ENCODE measurements at regions not wholly inside any gene's neighbourhood (a gene's known extent, or its start where the extent isn't known, plus 50 kb on each side); places are given as distances from the start of the nearest gene placed in this dataset.
"Not testable (repeated sequence)": the region's sequence is repeated elsewhere in the genome, so short reads cannot be mapped to it uniquely, and the experiment has no call there.

DNA sequence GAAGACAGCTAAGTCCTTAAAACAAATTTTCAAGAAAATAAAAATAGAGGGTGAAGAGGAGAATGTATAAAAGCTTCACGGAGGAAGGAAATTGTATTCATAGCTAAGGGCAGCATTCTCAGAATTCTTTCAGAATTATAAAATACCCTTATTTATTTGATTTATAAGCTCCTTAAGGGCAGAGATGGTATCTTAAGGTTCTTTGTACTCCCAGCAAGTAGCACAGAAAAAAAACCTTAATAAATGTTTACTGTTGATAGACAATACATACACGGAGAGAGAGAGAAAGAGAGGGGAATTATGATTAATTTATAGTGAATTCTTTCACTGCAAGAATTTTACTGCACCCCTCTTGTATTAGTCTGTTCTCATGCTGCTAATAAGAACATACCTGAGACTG lies 375.6 kb upstream of the CCDC54 start:
- no peak for TF ChIP-seq EZH2phosphoT487 (IDR thresholded peaks at IDR 0.05; ENCODE audit: low read depth)
- TF ChIP-seq, protein P1, sequence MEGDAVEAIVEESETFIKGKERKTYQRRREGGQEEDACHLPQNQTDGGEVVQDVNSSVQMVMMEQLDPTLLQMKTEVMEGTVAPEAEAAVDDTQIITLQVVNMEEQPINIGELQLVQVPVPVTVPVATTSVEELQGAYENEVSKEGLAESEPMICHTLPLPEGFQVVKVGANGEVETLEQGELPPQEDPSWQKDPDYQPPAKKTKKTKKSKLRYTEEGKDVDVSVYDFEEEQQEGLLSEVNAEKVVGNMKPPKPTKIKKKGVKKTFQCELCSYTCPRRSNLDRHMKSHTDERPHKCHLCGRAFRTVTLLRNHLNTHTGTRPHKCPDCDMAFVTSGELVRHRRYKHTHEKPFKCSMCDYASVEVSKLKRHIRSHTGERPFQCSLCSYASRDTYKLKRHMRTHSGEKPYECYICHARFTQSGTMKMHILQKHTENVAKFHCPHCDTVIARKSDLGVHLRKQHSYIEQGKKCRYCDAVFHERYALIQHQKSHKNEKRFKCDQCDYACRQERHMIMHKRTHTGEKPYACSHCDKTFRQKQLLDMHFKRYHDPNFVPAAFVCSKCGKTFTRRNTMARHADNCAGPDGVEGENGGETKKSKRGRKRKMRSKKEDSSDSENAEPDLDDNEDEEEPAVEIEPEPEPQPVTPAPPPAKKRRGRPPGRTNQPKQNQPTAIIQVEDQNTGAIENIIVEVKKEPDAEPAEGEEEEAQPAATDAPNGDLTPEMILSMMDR (IDR thresholded peaks at IDR 0.05; ENCODE audit: low read depth, low read length): no peak
- H3K9me3 ChIP-seq (ENCODE audit: insufficient read depth, low read length): no peaks in the 10 kb centered on the region
- no peak overlapping the region for H3K4me3 ChIP-seq (ENCODE audit: low read length)
- no peaks in the 10 kb centered on the region for H4K20me1 ChIP-seq (ENCODE audit: insufficient read depth, low read length)
- H3K27ac ChIP-seq (ENCODE audit: low read length): no peak overlapping the region
- no peaks in the 10 kb centered on the region for H3K79me2 ChIP-seq (ENCODE audit: low read length)
- no peak overlapping the region for H2AFZ ChIP-seq (ENCODE audit: low read depth, low read length)
- no peaks in the 10 kb centered on the region for H3K27me3 ChIP-seq (ENCODE audit: low read depth, low read length)
- H3K4me2 ChIP-seq (ENCODE audit: low read length): no peak overlapping the region
- no peak overlapping the region for H3K9ac ChIP-seq (ENCODE audit: low read length)
- H3K4me1 ChIP-seq (ENCODE audit: low read length): no peaks in the 10 kb centered on the region
- H3K36me3 ChIP-seq (replicated peaks; ENCODE audit: low read depth, low read length): no peaks in the 10 kb centered on the region

DNA sequence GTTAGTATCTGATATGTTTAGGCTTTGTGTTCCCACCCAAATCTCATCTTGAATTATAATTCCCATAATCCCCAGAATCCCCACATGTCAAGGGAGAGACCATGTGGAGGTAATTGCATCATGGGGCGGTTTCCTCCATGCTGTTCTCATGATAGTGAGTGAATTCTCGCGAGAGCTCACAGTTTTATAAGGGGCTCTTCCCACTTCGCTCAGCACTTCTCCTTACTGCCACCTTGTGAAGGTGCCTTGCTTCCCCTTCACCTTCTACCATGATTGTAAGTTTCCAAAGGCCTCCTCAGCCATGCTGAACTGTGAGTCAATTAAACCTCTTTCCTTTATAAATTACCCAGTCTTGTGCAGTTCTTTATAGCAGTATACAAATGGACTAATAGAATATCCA lies 371.9 kb upstream of the CCDC54 start:
- not testable (repeated sequence) for H3K27ac ChIP-seq (ENCODE audit: low read length); H3K36me3 ChIP-seq (replicated peaks; ENCODE audit: low read depth, low read length); H3K9ac ChIP-seq (ENCODE audit: low read length); H2AFZ ChIP-seq (ENCODE audit: low read depth, low read length); H3K27me3 ChIP-seq (ENCODE audit: low read depth, low read length); H3K4me2 ChIP-seq (ENCODE audit: low read length); H3K79me2 ChIP-seq (ENCODE audit: low read length); H3K4me3 ChIP-seq (ENCODE audit: low read length); H3K4me1 ChIP-seq (ENCODE audit: low read length); H4K20me1 ChIP-seq (ENCODE audit: insufficient read depth, low read length); H3K9me3 ChIP-seq (ENCODE audit: insufficient read depth, low read length)

GRCh38 chr3:107008213-107008612 lies 369.0 kb upstream of the CCDC54 start:
- no peak overlapping the region for H2AFZ ChIP-seq (ENCODE audit: low read depth, low read length)
- H3K36me3 ChIP-seq (replicated peaks; ENCODE audit: low read depth, low read length): no peaks in the 10 kb centered on the region
- no peak overlapping the region for H3K4me2 ChIP-seq (ENCODE audit: low read length)
- no peaks in the 10 kb centered on the region for H3K4me1 ChIP-seq (ENCODE audit: low read length)
- no peaks in the 10 kb centered on the region for H3K9me3 ChIP-seq (ENCODE audit: insufficient read depth, low read length)
- H4K20me1 ChIP-seq (ENCODE audit: insufficient read depth, low read length): no peaks in the 10 kb centered on the region
- H3K27me3 ChIP-seq (ENCODE audit: low read depth, low read length): no peaks in the 10 kb centered on the region
- no peak overlapping the region for H3K27ac ChIP-seq (ENCODE audit: low read length)
- no peak overlapping the region for H3K9ac ChIP-seq (ENCODE audit: low read length)
- H3K79me2 ChIP-seq (ENCODE audit: low read length): no peaks in the 10 kb centered on the region
- TF ChIP-seq, protein P1 (IDR thresholded peaks at IDR 0.05; ENCODE audit: low read depth, low read length): no peak
- TF ChIP-seq EZH2phosphoT487 (IDR thresholded peaks at IDR 0.05; ENCODE audit: low read depth): no peak
- no peak overlapping the region for H3K4me3 ChIP-seq (ENCODE audit: low read length)

GRCh38 chr3:107013641-107014040 lies 363.6 kb upstream of the CCDC54 start:
- H3K9ac ChIP-seq (ENCODE audit: low read length): no peak overlapping the region
- no peaks in the 10 kb centered on the region for H3K9me3 ChIP-seq (ENCODE audit: insufficient read depth, low read length)
- H3K4me3 ChIP-seq (ENCODE audit: low read length): no peak overlapping the region
- TF ChIP-seq, protein P1 (IDR thresholded peaks at IDR 0.05; ENCODE audit: low read depth, low read length): no peak
- no peak for TF ChIP-seq EZH2phosphoT487 (IDR thresholded peaks at IDR 0.05; ENCODE audit: low read depth)
- no peak overlapping the region for H3K4me2 ChIP-seq (ENCODE audit: low read length)
- H3K27ac ChIP-seq (ENCODE audit: low read length): no peak overlapping the region
- no peaks in the 10 kb centered on the region for H3K27me3 ChIP-seq (ENCODE audit: low read depth, low read length)
- no peak overlapping the region for H2AFZ ChIP-seq (ENCODE audit: low read depth, low read length)
- no peaks in the 10 kb centered on the region for H3K79me2 ChIP-seq (ENCODE audit: low read length)
- H3K4me1 ChIP-seq (ENCODE audit: low read length): no peaks in the 10 kb centered on the region
- H4K20me1 ChIP-seq (ENCODE audit: insufficient read depth, low read length): no peaks in the 10 kb centered on the region
- no peaks in the 10 kb centered on the region for H3K36me3 ChIP-seq (replicated peaks; ENCODE audit: low read depth, low read length)

DNA sequence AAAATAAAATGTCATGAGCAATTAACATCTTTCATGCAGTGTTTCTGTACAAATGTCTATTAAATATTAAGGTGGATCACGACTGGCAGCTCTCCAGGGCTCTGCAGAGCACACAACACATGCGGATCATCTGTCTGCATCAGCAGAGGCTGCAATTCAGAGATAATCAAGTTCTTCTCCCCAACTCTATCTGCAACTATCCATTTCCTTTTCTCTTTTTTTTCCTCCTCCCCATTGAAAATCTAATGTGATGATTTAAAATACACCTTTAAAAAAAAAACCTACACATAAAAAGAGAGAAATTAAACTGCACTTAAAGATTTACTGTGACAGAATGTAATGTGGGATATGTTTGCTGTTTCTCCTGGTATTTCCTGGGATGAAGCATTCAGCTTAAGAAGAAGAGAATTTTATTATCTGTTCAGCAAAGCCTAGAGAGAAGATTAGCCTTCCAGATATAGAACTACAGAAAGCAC lies 352.6 kb upstream of the CCDC54 start:
- H3K27me3 ChIP-seq (ENCODE audit: low read depth, low read length): no peaks in the 10 kb centered on the region
- H3K4me3 ChIP-seq (ENCODE audit: low read length): no peak overlapping the region
- no peak overlapping the region for H3K9ac ChIP-seq (ENCODE audit: low read length)
- H4K20me1 ChIP-seq (ENCODE audit: insufficient read depth, low read length): no peaks in the 10 kb centered on the region
- H3K4me1 ChIP-seq (ENCODE audit: low read length): no peaks in the 10 kb centered on the region
- no peak overlapping the region for H3K27ac ChIP-seq (ENCODE audit: low read length)
- H3K36me3 ChIP-seq (replicated peaks; ENCODE audit: low read depth, low read length): no peaks in the 10 kb centered on the region
- no peaks in the 10 kb centered on the region for H3K9me3 ChIP-seq (ENCODE audit: insufficient read depth, low read length)
- TF ChIP-seq EZH2phosphoT487 (IDR thresholded peaks at IDR 0.05; ENCODE audit: low read depth): no peak
- TF ChIP-seq, protein P1 (IDR thresholded peaks at IDR 0.05; ENCODE audit: low read depth, low read length): no peak
- H3K79me2 ChIP-seq (ENCODE audit: low read length): no peaks in the 10 kb centered on the region
- H3K4me2 ChIP-seq (ENCODE audit: low read length): no peak overlapping the region
- H2AFZ ChIP-seq (ENCODE audit: low read depth, low read length): no peak overlapping the region
